H1 (cell line): ENCODE measurements at regions not wholly inside any gene's neighbourhood (a gene's known extent, or its start where the extent isn't known, plus 50 kb on each side); places are given as distances from the start of the nearest gene placed in this dataset.

Experiments
- BRCA1 ChIP-seq: IDR thresholded peaks from 2 replicates; pipeline ENCODE4 v1.6.1; 2012; ENCODE audit warnings: low read depth, low read length, improper control_type of control experiment
- GABPA ChIP-seq: IDR thresholded peaks from 2 replicates; pipeline ENCODE4 v1.6.1; 2011; ENCODE audit warnings: mild to moderate bottlenecking, low read length, moderate library complexity, borderline replicate concordance; ENCODE audit not compliant: insufficient read depth
- SIRT6 ChIP-seq: IDR thresholded peaks from one replicate; pipeline ENCODE4 v1.7.1; 2012; ENCODE audit warnings: low read length, inconsistent platforms
- TEAD4 ChIP-seq: IDR thresholded peaks from 2 replicates; pipeline ENCODE4 v1.6.1; 2012; ENCODE audit warnings: low read depth, low read length, inconsistent platforms, mixed read lengths

DNA sequence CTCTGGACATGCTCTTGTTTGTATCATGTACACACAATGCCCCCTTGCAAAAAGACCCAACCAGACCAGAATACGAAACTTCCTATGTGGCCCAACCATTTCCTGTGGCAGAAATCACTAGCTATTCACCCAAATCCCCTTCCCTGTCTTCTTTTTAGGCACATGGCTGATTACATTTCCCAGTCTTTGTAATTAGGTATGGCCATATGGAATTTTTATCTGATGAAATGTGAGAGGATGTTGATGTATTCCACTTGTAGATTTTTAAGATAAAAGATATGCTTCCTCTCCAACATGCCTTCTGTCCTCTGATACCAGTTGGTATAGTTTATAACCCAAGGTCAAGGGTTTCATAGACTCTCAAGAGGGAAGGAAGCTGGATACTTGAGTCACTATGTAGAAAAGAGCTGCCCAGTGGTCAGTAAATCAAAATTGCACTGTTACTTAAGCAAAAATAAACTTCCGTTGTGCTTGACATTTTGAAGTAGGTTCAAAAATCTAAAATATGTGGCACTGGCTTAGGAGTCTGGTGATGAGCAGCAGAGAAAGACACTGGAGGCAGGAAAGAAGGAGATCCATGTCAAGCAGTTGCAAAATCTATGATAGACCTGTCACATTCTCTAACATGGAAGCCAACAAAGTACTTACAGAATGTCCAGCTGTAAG, 297.4 kb downstream of the SMAD2 start (continued):
- TF ChIP-seq GABPA: no peak
- no peak for TF ChIP-seq BRCA1
- TF ChIP-seq TEAD4: no peak
- no peak for TF ChIP-seq SIRT6
